Astrocyte of the spinal cord (primary cell): ENCODE measurements at regions not wholly inside any gene's neighbourhood (a gene's known extent, or its start where the extent isn't known, plus 50 kb on each side); places are given as distances from the start of the nearest gene placed in this dataset.
"Not testable (repeated sequence)": the region's sequence is repeated elsewhere in the genome, so short reads cannot be mapped to it uniquely, and the experiment has no call there.

Source experiments
- DNase-seq: peaks from one replicate; pipeline ENCODE4 v3.0.0; 2011; ENCODE audit warnings: low read depth, low spot score
- H3K4me3 ChIP-seq: 2 replicates; pipeline ENCODE4 v1.5.1; 2011; ENCODE audit warnings: low read depth, mild to moderate bottlenecking, low read length, moderate library complexity
- CTCF ChIP-seq: IDR thresholded peaks from 2 replicates; pipeline ENCODE4 v1.5.1; 2012; ENCODE audit warnings: low read depth, mild to moderate bottlenecking, low read length, inconsistent platforms
- in situ Hi-C: cut with HindIII; loops from 2 replicates; pipeline ENCODE4 v1.10.0; 2017; ENCODE audit warnings: low sequenced_read_pairs

DNA sequence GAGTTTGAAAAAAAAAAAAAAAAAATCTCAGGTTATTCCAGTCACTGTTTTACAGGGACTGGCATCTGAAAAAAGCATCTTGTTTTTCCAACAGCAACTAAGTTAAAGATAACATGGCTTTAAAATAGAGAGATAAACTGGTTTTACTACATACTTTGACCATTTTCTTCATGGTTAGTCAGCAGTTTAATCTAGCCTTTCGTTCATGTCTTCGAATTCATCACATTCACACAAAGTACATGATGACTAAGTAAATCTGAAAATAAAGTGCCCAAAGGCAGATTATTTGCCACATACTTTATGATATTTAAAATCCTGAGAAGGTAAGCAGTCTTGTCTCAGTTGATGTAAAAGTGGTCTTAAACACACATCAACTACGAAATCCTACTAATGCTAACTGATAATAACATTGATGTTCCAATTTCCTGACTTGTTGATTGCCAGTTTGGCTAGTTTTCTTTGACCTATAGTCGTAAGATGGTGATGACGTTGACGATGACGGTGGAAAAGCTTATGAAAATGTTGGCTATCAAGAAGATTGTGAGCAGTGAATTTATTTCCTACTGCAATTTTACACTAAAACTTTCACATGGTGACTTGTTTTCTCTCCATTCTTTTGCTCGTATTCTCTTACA, 540.5 kb upstream of the BOD1L1 start:
- TF ChIP-seq CTCF: no peak
- in situ Hi-C loops: no loop called here
- DNase-seq: peak; percentile 32
- H3K4me3 ChIP-seq: no peak overlapping the region

DNA sequence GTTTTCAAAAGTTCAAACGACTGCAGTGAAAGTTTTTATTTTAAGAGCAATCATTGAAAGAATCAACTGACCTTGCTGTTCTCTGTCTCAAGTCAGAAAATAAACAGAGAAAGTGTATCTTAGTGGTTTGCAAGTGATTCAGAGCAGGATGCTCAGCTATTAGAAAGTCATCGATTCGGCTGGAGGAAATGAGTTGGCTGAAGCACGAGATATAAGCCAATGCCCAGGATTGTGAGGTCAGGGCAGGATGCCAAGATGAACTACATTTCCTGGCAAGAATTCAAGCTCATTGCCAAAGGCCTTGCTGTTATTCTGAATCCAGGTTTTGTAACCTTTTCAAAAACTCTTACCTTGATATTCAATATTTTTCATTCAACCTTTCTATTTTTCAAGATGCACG, 541.4 kb upstream of the BOD1L1 start:
- no peak overlapping the region for H3K4me3 ChIP-seq
- peak; percentile 88 for DNase-seq
- in situ Hi-C loops: no loop called here
- no peak for TF ChIP-seq CTCF

GRCh38 chr4:14169460-14169859, 541.9 kb upstream of the BOD1L1 start:
- in situ Hi-C loops: no loop called here

GRCh38 chr4:14169940-14170339, 542.4 kb upstream of the BOD1L1 start:
- H3K4me3 ChIP-seq, DNase-seq, in situ Hi-C loops: not testable (repeated sequence)

More at GRCh38 chr4:14169460-14169859, 541.9 kb upstream of the BOD1L1 start:
- H3K4me3 ChIP-seq: no peak overlapping the region
- peak; percentile 42 for DNase-seq
- TF ChIP-seq CTCF: no peak

GRCh38 chr4:14176613-14177012, 549.1 kb upstream of the BOD1L1 start:
- no peak for DNase-seq
- in situ Hi-C loops: no loop called here
- TF ChIP-seq CTCF: no peak
- no peak overlapping the region for H3K4me3 ChIP-seq

- H3K4me3 ChIP-seq: no peak overlapping the region
- DNase-seq: no peak
- in situ Hi-C loops: no loop called here
- no peak for TF ChIP-seq CTCF
Observed at GRCh38 chr4:14177987-14178386, 550.5 kb upstream of the BOD1L1 start.

GRCh38 chr4:14178421-14178820, 550.9 kb upstream of the BOD1L1 start:
- TF ChIP-seq CTCF: no peak
- peak; percentile 46 for DNase-seq
- no peak overlapping the region for H3K4me3 ChIP-seq
- in situ Hi-C loops: no loop called here
